ENCODE measurements at regions not wholly inside any gene's neighbourhood (a gene's known extent, or its start where the extent isn't known, plus 50 kb on each side); places are given as distances from the start of the nearest gene placed in this dataset.
A peak's percentile ranks its signal among the peaks of the same experiment; 100 is the strongest.

GRCh38 chr3:16818945-16819344 lies 65.8 kb upstream of the PLCL2 start:
- Histone ChIP-seq H3K36me3 (no peaks in the 10 kb centered on the region), H3K27ac (no peak overlapping the region), H3K4me1 (no peaks in the 10 kb centered on the region), H3K4me3 (no peak overlapping the region), H3K9me3 (no peaks in the 10 kb centered on the region), H3K27me3 (no peaks in the 10 kb centered on the region)
- DNase-seq (ENCODE audit: extremely low spot score in 2 of 2): no peak
- intact Hi-C loops (cut with DNase I): no loop called here
- TF ChIP-seq POLR2AphosphoS5 (IDR thresholded peaks at IDR 0.05; ENCODE audit: insufficient read depth in 1 of 2, low read depth in 1 of 2): no peak

- no peak for TF ChIP-seq POLR2AphosphoS5 (IDR thresholded peaks at IDR 0.05; ENCODE audit: insufficient read depth in 1 of 2, low read depth in 1 of 2)
- TF ChIP-seq CTCF (IDR thresholded peaks at IDR 0.05): no peak
- TF ChIP-seq POLR2A (IDR thresholded peaks at IDR 0.05): no peak
- intact Hi-C loops (cut with DNase I): no loop called here
- no peak overlapping the region for H3K4me3 ChIP-seq
- H3K27me3 ChIP-seq: no peaks in the 10 kb centered on the region
- H3K36me3 ChIP-seq: no peaks in the 10 kb centered on the region
- H3K4me1 ChIP-seq: no peaks in the 10 kb centered on the region
- DNase-seq (ENCODE audit: extremely low spot score in 2 of 2): peak in 1 of 2 donors; percentile 6
- no peak overlapping the region for H3K27ac ChIP-seq
- H3K9me3 ChIP-seq: no peaks in the 10 kb centered on the region
Measured at GRCh38 chr3:16820485-16820884, 64.3 kb upstream of the PLCL2 start.

- H3K4me1 ChIP-seq: no peaks in the 10 kb centered on the region
- no peaks in the 10 kb centered on the region for H3K9me3 ChIP-seq
- H3K4me3 ChIP-seq: no peak overlapping the region
- intact Hi-C loops (cut with DNase I): no loop called here
- H3K27ac ChIP-seq: no peak overlapping the region
- TF ChIP-seq POLR2A (IDR thresholded peaks at IDR 0.05): no peak
- no peaks in the 10 kb centered on the region for H3K36me3 ChIP-seq
- H3K27me3 ChIP-seq: no peaks in the 10 kb centered on the region
- peak in 1 of 2 donors; percentile 77 for DNase-seq (ENCODE audit: extremely low spot score in 2 of 2)
Measured at GRCh38 chr3:16821053-16821452, 63.7 kb upstream of the PLCL2 start.

GRCh38 chr3:16824081-16824696 lies 60.6 kb upstream of the PLCL2 start:
- TF ChIP-seq CTCF (IDR thresholded peaks at IDR 0.05) (no peak), POLR2AphosphoS5 (IDR thresholded peaks at IDR 0.05; ENCODE audit: insufficient read depth in 1 of 2, low read depth in 1 of 2) (no peak), POLR2A (IDR thresholded peaks at IDR 0.05) (no peak)
- Histone ChIP-seq H3K4me3 (no peak overlapping the region), H3K9me3 (no peaks in the 10 kb centered on the region), H3K4me1 (no peaks in the 10 kb centered on the region), H3K27ac (no peak overlapping the region), H3K36me3 (no peaks in the 10 kb centered on the region), H3K27me3 (no peaks in the 10 kb centered on the region)
- intact Hi-C loops (cut with DNase I): no loop called here
- peak in 1 of 2 donors; percentile 18 for DNase-seq (ENCODE audit: extremely low spot score in 2 of 2)

- Histone ChIP-seq H3K4me3 (no peak overlapping the region), H3K27ac (no peak overlapping the region), H3K4me1 (no peaks in the 10 kb centered on the region), H3K27me3 (no peaks in the 10 kb centered on the region), H3K36me3 (no peaks in the 10 kb centered on the region), H3K9me3 (no peaks in the 10 kb centered on the region)
- DNase-seq (ENCODE audit: extremely low spot score in 2 of 2): peak in 1 of 2 donors; percentile 42
- TF ChIP-seq POLR2A (IDR thresholded peaks at IDR 0.05): no peak
- no peak for TF ChIP-seq CTCF (IDR thresholded peaks at IDR 0.05)
- TF ChIP-seq POLR2AphosphoS5 (IDR thresholded peaks at IDR 0.05; ENCODE audit: insufficient read depth in 1 of 2, low read depth in 1 of 2): no peak
- intact Hi-C loops (cut with DNase I): no loop called here
Measured at GRCh38 chr3:16825617-16826204, 59.0 kb upstream of the PLCL2 start.

- Histone ChIP-seq H3K36me3 (no peaks in the 10 kb centered on the region), H3K4me3 (no peak overlapping the region), H3K27me3 (no peaks in the 10 kb centered on the region), H3K4me1 (no peaks in the 10 kb centered on the region), H3K9me3 (no peaks in the 10 kb centered on the region), H3K27ac (no peak overlapping the region)
- intact Hi-C loops (cut with DNase I): no loop called here
- DNase-seq (ENCODE audit: extremely low spot score in 2 of 2): no peak
- no peak for TF ChIP-seq POLR2A (IDR thresholded peaks at IDR 0.05)
- no peak for TF ChIP-seq CTCF (IDR thresholded peaks at IDR 0.05)
- no peak for TF ChIP-seq POLR2AphosphoS5 (IDR thresholded peaks at IDR 0.05; ENCODE audit: insufficient read depth in 1 of 2, low read depth in 1 of 2)
Measured at GRCh38 chr3:16828815-16829214, 55.9 kb upstream of the PLCL2 start.

Data from vagina (tissue), 2 donors.